Stomach (tissue), 8 donors: ENCODE measurements at regions not wholly inside any gene's neighbourhood (a gene's known extent, or its start where the extent isn't known, plus 50 kb on each side); places are given as distances from the start of the nearest gene placed in this dataset.

Experiments
- DNase-seq, 2 donors: peaks; one replicate each; pipeline versions ENCODE4 v3.0.0 to v3.0.0-alpha.2; 2013 to 2019
- H3K27ac ChIP-seq, 5 donors: fragments of 200-600 bp in 4 of 5; sonication (generic) in 4 of 5; one replicate each; pipeline ENCODE4 v1.5.1; 2013 to 2019; ENCODE audit warnings: mild to moderate bottlenecking in 1 of 5, moderate library complexity in 1 of 5
- H3K27me3 ChIP-seq, 3 donors: fragments of 200-600 bp; sonication (generic); one replicate each; pipeline ENCODE4 v1.5.1; 2017 to 2019; ENCODE audit warnings: mixed run types in 1 of 3
- H3K36me3 ChIP-seq, 4 donors: fragments of 200-600 bp; sonication (generic); 1 replicate in 3 of 4; 2 replicates in 1 of 4; pipeline ENCODE4 v1.5.1; 2016 to 2019
- H3K4me1 ChIP-seq, 4 donors: fragments of 200-600 bp; sonication (generic); one replicate each; pipeline ENCODE4 v1.5.1; 2016 to 2019
- H3K4me3 ChIP-seq, 4 donors: fragments of 200-600 bp; sonication (generic) in 3 of 4; one replicate each; pipeline ENCODE4 v1.5.1; 2016 to 2019; ENCODE audit warnings: mild to moderate bottlenecking in 1 of 4
- H3K9me3 ChIP-seq, 4 donors: fragments of 200-600 bp; sonication (generic); one replicate each; pipeline ENCODE4 v1.5.1; 2016 to 2019
- CTCF ChIP-seq, 7 experiments: fragments of 450-650 bp in 4 of 7; fragments of 200-600 bp in 3 of 7; sonication (generic) in 3 of 7; IDR thresholded peaks; one replicate each; pipeline ENCODE4 v1.5.1; 2016 to 2019; ENCODE audit warnings: antibody characterized with exemption in 7 of 7, control low read depth in 2 of 7, mild to moderate bottlenecking in 1 of 7
- EP300 ChIP-seq: sonication (generic); formaldehyde crosslinking; IDR thresholded peaks from one replicate; pipeline ENCODE4 v1.6.1; 2017; ENCODE audit warnings: antibody characterized with exemption
- POLR2A ChIP-seq, 4 donors: fragments of 450-650 bp; IDR thresholded peaks; one replicate each; pipeline ENCODE4 v1.6.1; 2016; ENCODE audit warnings: antibody characterized with exemption in 4 of 4, control low read depth in 2 of 4, mild to moderate bottlenecking in 1 of 4, moderate library complexity in 1 of 4
- POLR2AphosphoS5 ChIP-seq, 3 donors: sonication (generic); formaldehyde crosslinking; IDR thresholded peaks; one replicate each; pipeline ENCODE4 v1.6.1; 2016; ENCODE audit warnings: antibody characterized with exemption in 3 of 3
- WGBS, 5 donors: extraction: QIAGEN DNeasy Blood & Tissue Kit in 3 of 5; methylation state at CpG; one replicate each; pipeline versions ENCODE4 v1.1.5 to v1.1.7; 2013 to 2018; 5-methylcytosine and 5-hydroxymethylcytosine counted together
- intact Hi-C: fragments of 100-400 bp; cut with DNase I; formaldehyde crosslinking; loops from one replicate; pipeline ENCODE4 v1.15.1; 2023; ENCODE audit warnings: low total_unique reads
- donor health status: healthy with polysubstance abuse.
- donor health status: Bipolar disorder and iron deficiency.
- donor health status: healthy.

GRCh38 chr6:100171533-100172321 is 177.7 kb upstream of the MCHR2 start:
- intact Hi-C loops, result no loop called here
- 56 to 73% (median 62%) methylated on average over 4 of the region's 4 CpGs for WGBS, 5 donors

GRCh38 chr6:100168148-100168547 is 174.1 kb upstream of the MCHR2 start:
- Histone ChIP-seq H3K27me3 (no peaks in the 10 kb centered on the region), H3K9me3 (no peaks in the 10 kb centered on the region), H3K27ac (no peak overlapping the region), H3K4me1 (no peaks in the 10 kb centered on the region), H3K36me3 (no peaks in the 10 kb centered on the region), H3K4me3 (no peak overlapping the region)
- TF ChIP-seq CTCF (IDR thresholded peaks at IDR 0.05) (no peak), POLR2A (IDR thresholded peaks at IDR 0.05) (no peak), POLR2AphosphoS5 (IDR thresholded peaks at IDR 0.05) (no peak)
- intact Hi-C loops, result no loop called here
- no peak for DNase-seq
- WGBS, 5 donors, result 29 to 49% (median 48%) methylated on average over 3 of the region's 3 CpGs

More at GRCh38 chr6:100171533-100172321, 177.7 kb upstream of the MCHR2 start:
- no peaks in the 10 kb centered on the region for H3K27me3 ChIP-seq
- no peaks in the 10 kb centered on the region for H3K9me3 ChIP-seq
- H3K27ac ChIP-seq, result no peak overlapping the region
- no peak for DNase-seq
- no peaks in the 10 kb centered on the region for H3K36me3 ChIP-seq
- TF ChIP-seq CTCF (IDR thresholded peaks at IDR 0.05) (no peak), EP300 (no peak), POLR2AphosphoS5 (IDR thresholded peaks at IDR 0.05) (no peak), POLR2A (IDR thresholded peaks at IDR 0.05) (no peak)
- no peak overlapping the region for H3K4me3 ChIP-seq
- peaks cover 0 to 6% (median 3%) of the 10 kb centered on the region in 4 donors for H3K4me1 ChIP-seq

- no peak overlapping the region for H3K27ac ChIP-seq
- WGBS, 5 donors, result 27 to 40% (median 29%) methylated on average over 4 of the region's 4 CpGs
Observed at GRCh38 chr6:100167585-100167984, 173.6 kb upstream of the MCHR2 start.

GRCh38 chr6:100166956-100167355 is 172.9 kb upstream of the MCHR2 start:
- DNase-seq, result no peak
- Histone ChIP-seq H3K27me3 (no peaks in the 10 kb centered on the region), H3K4me1 (no peaks in the 10 kb centered on the region), H3K9me3 (no peaks in the 10 kb centered on the region), H3K4me3 (no peak overlapping the region), H3K27ac (no peak overlapping the region), H3K36me3 (no peaks in the 10 kb centered on the region)
- intact Hi-C loops, result no loop called here
- 32 to 39% (median 38%) methylated on average over 2 of the region's 2 CpGs for WGBS, 5 donors
- TF ChIP-seq POLR2AphosphoS5 (IDR thresholded peaks at IDR 0.05), result no peak
- TF ChIP-seq EP300, result no peak
- TF ChIP-seq CTCF (IDR thresholded peaks at IDR 0.05), result no peak
- no peak for TF ChIP-seq POLR2A (IDR thresholded peaks at IDR 0.05)

More at GRCh38 chr6:100167585-100167984, 173.6 kb upstream of the MCHR2 start:
- intact Hi-C loops, result no loop called here
- H3K9me3 ChIP-seq, result no peaks in the 10 kb centered on the region
- no peaks in the 10 kb centered on the region for H3K36me3 ChIP-seq
- H3K4me1 ChIP-seq, result no peaks in the 10 kb centered on the region
- no peak for TF ChIP-seq EP300
- TF ChIP-seq CTCF (IDR thresholded peaks at IDR 0.05), result no peak
- no peak for TF ChIP-seq POLR2AphosphoS5 (IDR thresholded peaks at IDR 0.05)
- no peak for TF ChIP-seq POLR2A (IDR thresholded peaks at IDR 0.05)
- H3K4me3 ChIP-seq, result no peak overlapping the region
- DNase-seq, result no peak
- no peaks in the 10 kb centered on the region for H3K27me3 ChIP-seq
